Calu3 (cell line): ENCODE measurements at regions not wholly inside any gene's neighbourhood (a gene's known extent, or its start where the extent isn't known, plus 50 kb on each side); places are given as distances from the start of the nearest gene placed in this dataset.

Source experiments
- BruUV-seq: library from RNA; stranded (reverse); fragments of 400-500 nt; replicated peaks from 2 replicates; lab custom pipeline; 2021; lab: Mats Ljungman, UMichigan
- CTCF ChIA-PET: fragments of 300-600 bp; sonication (Branson Sonifier 250); formaldehyde crosslinking; loops from one replicate; lab custom pipeline; 2022; ENCODE audit warnings: antibody characterized with exemption; lab: Charles Lee
- DNase-seq: peaks from one replicate; pipeline ENCODE4 v3.0.0; 2022
- H3K27ac Mint-ChIP-seq: one replicate; pipeline ENCODE4 v1.8.0; 2022; ENCODE audit warnings: mixed read lengths; ENCODE audit not compliant: unreplicated experiment
- H3K27me3 Mint-ChIP-seq: one replicate; pipeline ENCODE4 v1.8.0; 2022; ENCODE audit warnings: mixed read lengths; ENCODE audit not compliant: unreplicated experiment
- H3K36me3 Mint-ChIP-seq: one replicate; pipeline ENCODE4 v1.8.0; 2022; ENCODE audit warnings: mild to moderate bottlenecking, moderate library complexity, mixed read lengths; ENCODE audit not compliant: insufficient read depth, unreplicated experiment
- H3K4me1 Mint-ChIP-seq: one replicate; pipeline ENCODE4 v1.8.0; 2022; ENCODE audit warnings: mild to moderate bottlenecking, low read depth, mixed read lengths; ENCODE audit not compliant: unreplicated experiment
- H3K4me3 Mint-ChIP-seq: one replicate; pipeline ENCODE4 v1.8.0; 2022; ENCODE audit warnings: mild to moderate bottlenecking, low read depth, moderate library complexity, mixed read lengths; ENCODE audit not compliant: unreplicated experiment
- H3K9me3 Mint-ChIP-seq: one replicate; pipeline ENCODE4 v1.8.0; 2022; ENCODE audit warnings: low read depth, mixed read lengths; ENCODE audit not compliant: unreplicated experiment
- intact Hi-C: fragments of 100-400 bp; cut with micrococcal nuclease; formaldehyde crosslinking; loops from one replicate; pipeline ENCODE4 v1.10.0; 2022; ENCODE audit not compliant: unreplicated experiment
- TF ChIP-seq, protein P1 (sequence below): fragments of 200-600 bp; IDR thresholded peaks from one replicate; pipeline ENCODE4 v1.8.0; 2022; ENCODE audit warnings: antibody characterized with exemption; ENCODE audit not compliant: unreplicated experiment

- no peak overlapping the region for H3K27ac Mint-ChIP-seq
- H3K4me1 Mint-ChIP-seq, result no peaks in the 10 kb centered on the region
- BruUV-seq, result no TSS peak
- DNase-seq, result no peak
- no peaks in the 10 kb centered on the region for H3K36me3 Mint-ChIP-seq
- CTCF ChIA-PET, result no interaction called here
- H3K9me3 Mint-ChIP-seq, result no peaks in the 10 kb centered on the region
- TF ChIP-seq, protein P1, sequence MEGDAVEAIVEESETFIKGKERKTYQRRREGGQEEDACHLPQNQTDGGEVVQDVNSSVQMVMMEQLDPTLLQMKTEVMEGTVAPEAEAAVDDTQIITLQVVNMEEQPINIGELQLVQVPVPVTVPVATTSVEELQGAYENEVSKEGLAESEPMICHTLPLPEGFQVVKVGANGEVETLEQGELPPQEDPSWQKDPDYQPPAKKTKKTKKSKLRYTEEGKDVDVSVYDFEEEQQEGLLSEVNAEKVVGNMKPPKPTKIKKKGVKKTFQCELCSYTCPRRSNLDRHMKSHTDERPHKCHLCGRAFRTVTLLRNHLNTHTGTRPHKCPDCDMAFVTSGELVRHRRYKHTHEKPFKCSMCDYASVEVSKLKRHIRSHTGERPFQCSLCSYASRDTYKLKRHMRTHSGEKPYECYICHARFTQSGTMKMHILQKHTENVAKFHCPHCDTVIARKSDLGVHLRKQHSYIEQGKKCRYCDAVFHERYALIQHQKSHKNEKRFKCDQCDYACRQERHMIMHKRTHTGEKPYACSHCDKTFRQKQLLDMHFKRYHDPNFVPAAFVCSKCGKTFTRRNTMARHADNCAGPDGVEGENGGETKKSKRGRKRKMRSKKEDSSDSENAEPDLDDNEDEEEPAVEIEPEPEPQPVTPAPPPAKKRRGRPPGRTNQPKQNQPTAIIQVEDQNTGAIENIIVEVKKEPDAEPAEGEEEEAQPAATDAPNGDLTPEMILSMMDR, result no peak
- no peaks in the 10 kb centered on the region for H3K27me3 Mint-ChIP-seq
- H3K4me3 Mint-ChIP-seq, result no peak overlapping the region
- intact Hi-C loops, result no loop called here
These were observed 225.0 kb upstream of the ACVR2A start for GRCh38 chr2:147619808-147620207.

- Mint-ChIP-seq H3K9me3 (no peaks in the 10 kb centered on the region), H3K27me3 (no peaks in the 10 kb centered on the region), H3K4me1 (no peaks in the 10 kb centered on the region), H3K4me3 (no peak overlapping the region), H3K27ac (no peak overlapping the region), H3K36me3 (no peaks in the 10 kb centered on the region)
- no peak for DNase-seq
- CTCF ChIA-PET, result no interaction called here
- TF ChIP-seq, protein P1, result no peak
- no TSS peak for BruUV-seq
- intact Hi-C loops, result no loop called here
These were observed 229.1 kb upstream of the ACVR2A start for GRCh38 chr2:147615726-147616125.

- CTCF ChIA-PET, result no interaction called here
- TF ChIP-seq, protein P1, result no peak
- no peak for DNase-seq
- Mint-ChIP-seq H3K36me3 (no peaks in the 10 kb centered on the region), H3K9me3 (no peaks in the 10 kb centered on the region), H3K27me3 (no peaks in the 10 kb centered on the region), H3K4me3 (no peak overlapping the region), H3K4me1 (no peaks in the 10 kb centered on the region), H3K27ac (no peak overlapping the region)
- intact Hi-C loops, result loop anchor here (5.0 kb wide), 1 partner anchor 232 kb away; the partner anchor contains the start of gene ACVR2A
- no TSS peak for BruUV-seq
These were observed 229.8 kb upstream of the ACVR2A start for GRCh38 chr2:147614979-147615470.

- no TSS peak for BruUV-seq
These were observed 230.4 kb upstream of the ACVR2A start for GRCh38 chr2:147614471-147614870.

More at GRCh38 chr2:147614471-147614870, 230.4 kb upstream of the ACVR2A start:
- Mint-ChIP-seq H3K9me3 (no peaks in the 10 kb centered on the region), H3K27ac (no peak overlapping the region), H3K4me1 (no peaks in the 10 kb centered on the region), H3K4me3 (no peak overlapping the region), H3K36me3 (no peaks in the 10 kb centered on the region), H3K27me3 (no peaks in the 10 kb centered on the region)
- no peak for DNase-seq
- intact Hi-C loops, result loop anchor here (5.0 kb wide), 1 partner anchor 233 kb away; the partner anchor contains the start of gene ACVR2A
- TF ChIP-seq, protein P1, result no peak
- CTCF ChIA-PET, result no interaction called here
